HCT116 (cell line): ENCODE measurements at regions not wholly inside any gene's neighbourhood (a gene's known extent, or its start where the extent isn't known, plus 50 kb on each side); places are given as distances from the start of the nearest gene placed in this dataset.

Source experiments
- ATAC-seq: fragments of 200-7000 bp; cut with Tn5 transposase; 2 replicates; pipeline ENCODE4 v1.9.1; 2020; ENCODE audit warnings: mild to moderate bottlenecking, moderate library complexity
- BruUV-seq: library from RNA; stranded (reverse); fragments of 400-500 nt; replicated peaks from 2 replicates; lab custom pipeline; 2021; lab: Mats Ljungman, UMichigan
- CTCF ChIA-PET: fragments of 300-600 bp; sonication (Branson Sonifier 250); formaldehyde crosslinking; loops from one replicate; lab custom pipeline; 2021; ENCODE audit warnings: antibody characterized with exemption; lab: Charles Lee
- POLR2A ChIA-PET: fragments of 300-600, 350-600 bp; sonication (Branson Sonifier 250); formaldehyde crosslinking; loops from one replicate; lab custom pipeline; 2021; ENCODE audit warnings: antibody characterized with exemption; lab: Charles Lee
- RAD21 ChIA-PET, 2 experiments: fragments of 300-600 bp; sonication (Branson Sonifier 250); formaldehyde crosslinking; loops; one replicate each; lab custom pipeline; 2023; ENCODE audit warnings: low total read pairs in 2 of 2; ENCODE audit not compliant: uncharacterized antibody in 2 of 2, unreplicated experiment in 2 of 2, low non-redundant PET in 1 of 2; lab: Charles Lee
- DNase-seq: peaks from one replicate; pipeline ENCODE4 v3.0.0-alpha.2; 2010; ENCODE audit warnings: low read depth, low spot score
- H2AFZ ChIP-seq: fragments of 200-600 bp; shearing (Covaris generic), sonication (generic); 2 replicates; pipeline ENCODE4 v1.6.1; 2017; ENCODE audit warnings: low read depth, mixed run types, mixed read lengths, antibody characterized with exemption, low read length; ENCODE audit not compliant: poor library complexity, severe bottlenecking
- H3K27ac ChIP-seq: 2 replicates; pipeline ENCODE4 v1.5.1; 2012; ENCODE audit warnings: low read depth, low read length
- H3K27me3 ChIP-seq: fragments of 200-600 bp; sonication (generic); 2 replicates; pipeline ENCODE4 v1.6.1; 2016; ENCODE audit warnings: mixed run types, low read length, mixed read lengths; ENCODE audit not compliant: insufficient read depth
- H3K36me3 ChIP-seq, 2 experiments: fragments of 200-500 bp in 1 of 2; fragments of 200-600 bp in 1 of 2; sonication (Bioruptor generic) in 1 of 2; sonication (generic) in 1 of 2; 2 replicates each; pipeline versions ENCODE4 v1.5.1 to v1.6.1; 2014 to 2016; ENCODE audit warnings: low read length in 2 of 2, inconsistent platforms in 1 of 2, mixed read lengths in 1 of 2, mixed run types in 1 of 2; ENCODE audit not compliant: insufficient read depth in 2 of 2, control insufficient read depth in 1 of 2
- H3K4me1 ChIP-seq, 2 experiments: fragments of 200-600 bp in 1 of 2; sonication (generic) in 1 of 2; 2 replicates each; pipeline versions ENCODE4 v1.5.1 to v1.6.1; 2012 to 2017; ENCODE audit warnings: low read length in 2 of 2, inconsistent platforms in 1 of 2, mild to moderate bottlenecking in 1 of 2, mixed read lengths in 1 of 2, mixed run types in 1 of 2, moderate library complexity in 1 of 2; ENCODE audit not compliant: insufficient read depth in 2 of 2, control insufficient read depth in 1 of 2
- H3K4me2 ChIP-seq: fragments of 200-600 bp; sonication (generic); 2 replicates; pipeline ENCODE4 v1.6.1; 2017; ENCODE audit warnings: mixed run types, low read length, mixed read lengths
- H3K4me3 ChIP-seq, 2 experiments: fragments of 200-600 bp in 1 of 2; sonication (generic) in 1 of 2; replicated peaks in 1 of 2; 2 replicates each; pipeline ENCODE4 v1.5.1; 2011 to 2016; ENCODE audit warnings: low read length in 2 of 2, control low read depth in 1 of 2, low read depth in 1 of 2, mild to moderate bottlenecking in 1 of 2, mixed read lengths in 1 of 2, mixed run types in 1 of 2
- H3K79me2 ChIP-seq: fragments of 200-600 bp; sonication (generic); 2 replicates; pipeline ENCODE4 v1.6.1; 2017; ENCODE audit warnings: mild to moderate bottlenecking, mixed run types, low read length, moderate library complexity, mixed read lengths; ENCODE audit not compliant: insufficient read depth
- H3K9ac ChIP-seq: fragments of 200-600 bp; sonication (generic); 2 replicates; pipeline ENCODE4 v1.6.1; 2016; ENCODE audit warnings: low read length, mixed read lengths
- H3K9me2 ChIP-seq: fragments of 200-600 bp; sonication (generic), shearing (Covaris generic); 2 replicates; pipeline ENCODE4 v1.6.1; 2017; ENCODE audit warnings: mixed run types, mild to moderate bottlenecking, moderate library complexity; ENCODE audit not compliant: insufficient read depth
- H3K9me3 ChIP-seq, 2 experiments: fragments of 200-500 bp in 1 of 2; fragments of 200-600 bp in 1 of 2; sonication (Bioruptor generic) in 1 of 2; sonication (generic) in 1 of 2; 2 replicates each; pipeline ENCODE4 v1.6.1; 2014 to 2017; ENCODE audit warnings: low read length in 2 of 2, mixed read lengths in 2 of 2, inconsistent platforms in 1 of 2, low read depth in 1 of 2, mild to moderate bottlenecking in 1 of 2, mixed run types in 1 of 2, moderate library complexity in 1 of 2; ENCODE audit not compliant: control insufficient read depth in 1 of 2, insufficient read depth in 1 of 2
- H4K20me1 ChIP-seq: fragments of 200-600 bp; sonication (generic), shearing (Covaris generic); 2 replicates; pipeline ENCODE4 v1.6.1; 2017; ENCODE audit warnings: mixed run types, mild to moderate bottlenecking, moderate library complexity; ENCODE audit not compliant: insufficient read depth
- CBX3 ChIP-seq: IDR thresholded peaks from 2 replicates; pipeline ENCODE4 v1.6.1; 2012; ENCODE audit warnings: low read depth
- CEBPB ChIP-seq: IDR thresholded peaks from 2 replicates; pipeline ENCODE4 v1.6.1; 2012; ENCODE audit warnings: low read depth
- EGR1 ChIP-seq: IDR thresholded peaks from 2 replicates; pipeline ENCODE4 v1.6.1; 2012; ENCODE audit warnings: low read depth
- EZH2 ChIP-seq: fragments of 200-600 bp; sonication (generic); IDR thresholded peaks from 2 replicates; pipeline ENCODE4 v1.6.1; 2017; ENCODE audit warnings: antibody characterized with exemption, mixed run types
- JUND ChIP-seq: IDR thresholded peaks from 2 replicates; pipeline ENCODE4 v1.6.1; 2012
- POLR2A ChIP-seq: IDR thresholded peaks from 2 replicates; pipeline ENCODE4 v1.7.0; 2011; ENCODE audit warnings: borderline replicate concordance; ENCODE audit not compliant: insufficient read depth, insufficient read length; ENCODE audit errors: extremely low read depth
- SRF ChIP-seq: IDR thresholded peaks from 2 replicates; pipeline ENCODE4 v1.6.1; 2012; ENCODE audit warnings: low read depth
- TCF7L2 ChIP-seq: IDR thresholded peaks from 2 replicates; pipeline ENCODE4 v1.7.0; 2011; ENCODE audit warnings: borderline replicate concordance, inconsistent platforms; ENCODE audit not compliant: insufficient read depth, insufficient read length; ENCODE audit errors: extremely low read depth
- YY1 ChIP-seq: IDR thresholded peaks from 2 replicates; pipeline ENCODE4 v1.6.1; 2011; ENCODE audit warnings: low read length, low read depth, moderate library complexity, mild to moderate bottlenecking; ENCODE audit not compliant: insufficient replicate concordance; ENCODE audit errors: extremely low read depth
- ZBTB33 ChIP-seq: IDR thresholded peaks from 2 replicates; pipeline ENCODE4 v1.6.1; 2011; ENCODE audit warnings: mild to moderate bottlenecking, low read length, moderate library complexity; ENCODE audit not compliant: insufficient replicate concordance; ENCODE audit errors: extremely low read depth
- ZFX ChIP-seq: fragments of 450-650 bp; IDR thresholded peaks from 2 replicates; pipeline ENCODE4 v1.6.1; 2017
- ZNF274 ChIP-seq: fragments of 200-500 bp; sonication (Bioruptor generic); IDR thresholded peaks from 2 replicates; pipeline ENCODE4 v1.6.1; 2014; ENCODE audit warnings: mild to moderate bottlenecking, low read depth, low read length, inconsistent platforms
- intact Hi-C: fragments of 100-400 bp; cut with micrococcal nuclease; formaldehyde crosslinking; loops from 2 replicates; pipeline ENCODE4 v1.10.0; 2022

GRCh38 chr6:6746970-6747338 lies 158.4 kb downstream of the LY86 start:
- Histone ChIP-seq H3K27ac (no peak overlapping the region), H3K9ac (no peak overlapping the region), H3K4me3 (no peak overlapping the region), H2AFZ (no peak overlapping the region), H3K79me2 (no peaks in the 10 kb centered on the region), H3K27me3 (no peaks in the 10 kb centered on the region), H3K36me3 (no peaks in the 10 kb centered on the region), H3K4me1 (peaks cover 27 to 40% of the 10 kb centered on the region in 2 experiments), H3K4me2 (no peak overlapping the region), H3K9me3 (no peaks in the 10 kb centered on the region), H3K9me2 (no peaks in the 10 kb centered on the region), H4K20me1 (no peaks in the 10 kb centered on the region)
- POLR2A ChIA-PET, result no interaction called here
- intact Hi-C loops, result no loop called here
- ATAC-seq, result no peak
- TF ChIP-seq ZNF274 (no peak), CEBPB (no peak), CBX3 (no peak), POLR2A (no peak), EGR1 (no peak), ZFX (no peak), JUND (no peak), YY1 (no peak), ZBTB33 (no peak), EZH2 (no peak), SRF (no peak), TCF7L2 (no peak)
- BruUV-seq, result no TSS peak
- RAD21 ChIA-PET, result no interaction called here
- CTCF ChIA-PET, result no interaction called here
- DNase-seq, result no peak
